ENCODE measurements at regions not wholly inside any gene's neighbourhood (a gene's known extent, or its start where the extent isn't known, plus 50 kb on each side); places are given as distances from the start of the nearest gene placed in this dataset.

GRCh38 chr1:162991444-162991843 lies 77.7 kb upstream of the RGS4 start:
- TF ChIP-seq CTCF (IDR thresholded peaks at IDR 0.05) (no peak), POLR2A (IDR thresholded peaks at IDR 0.05) (no peak)
